KMS-11 (cell line): ENCODE measurements at regions not wholly inside any gene's neighbourhood (a gene's known extent, or its start where the extent isn't known, plus 50 kb on each side); places are given as distances from the start of the nearest gene placed in this dataset.

Experiments used
- H2AFZ ChIP-seq: fragments of 200-600 bp; sonication (generic); 2 replicates; pipeline ENCODE4 v1.6.1; 2016; ENCODE audit warnings: antibody characterized with exemption, mixed run types, low read depth
- H3K27ac ChIP-seq: fragments of 200-600 bp; sonication (generic); 2 replicates; pipeline ENCODE4 v1.6.1; 2016; ENCODE audit warnings: mild to moderate bottlenecking, mixed run types
- H3K27me3 ChIP-seq: fragments of 200-600 bp; sonication (generic); 2 replicates; pipeline ENCODE4 v1.6.1; 2017; ENCODE audit warnings: mild to moderate bottlenecking, low read depth, mixed run types, moderate library complexity; ENCODE audit not compliant: insufficient read depth
- H3K36me3 ChIP-seq: fragments of 200-600 bp; sonication (generic); 2 replicates; pipeline ENCODE4 v1.6.1; 2017; ENCODE audit warnings: mild to moderate bottlenecking, mixed run types; ENCODE audit not compliant: insufficient read depth
- H3K4me1 ChIP-seq: fragments of 200-600 bp; sonication (generic); 2 replicates; pipeline ENCODE4 v1.6.1; 2016; ENCODE audit warnings: mild to moderate bottlenecking, low read depth, mixed run types; ENCODE audit not compliant: poor library complexity, severe bottlenecking
- H3K4me2 ChIP-seq: fragments of 200-600 bp; sonication (generic); 2 replicates; pipeline ENCODE4 v1.7.0; 2016; ENCODE audit warnings: mild to moderate bottlenecking, mixed run types
- H3K4me3 ChIP-seq: fragments of 200-600 bp; sonication (generic); IDR thresholded peaks from 2 replicates; pipeline ENCODE4 v1.6.1; 2017; ENCODE audit warnings: low read depth, low read length, mixed read lengths; ENCODE audit not compliant: insufficient read depth
- H3K79me2 ChIP-seq: fragments of 200-600 bp; sonication (generic); 2 replicates; pipeline ENCODE4 v1.6.1; 2016; ENCODE audit warnings: low read depth, mixed run types; ENCODE audit not compliant: insufficient read depth
- H3K9ac ChIP-seq: fragments of 200-600 bp; sonication (generic); 2 replicates; pipeline ENCODE4 v1.6.1; 2016; ENCODE audit warnings: mild to moderate bottlenecking, mixed run types
- H4K20me1 ChIP-seq: fragments of 200-600 bp; sonication (generic); 2 replicates; pipeline ENCODE4 v1.6.1; 2016; ENCODE audit warnings: mild to moderate bottlenecking, mixed run types; ENCODE audit not compliant: insufficient read depth
- CTCF ChIP-seq: fragments of 200-600 bp; sonication (generic); conservative IDR thresholded peaks from 2 replicates; pipeline ENCODE4 v1.6.1; 2017; ENCODE audit warnings: low read depth, mild to moderate bottlenecking, antibody characterized with exemption, low read length, moderate library complexity, mixed read lengths

GRCh38 chr1:88275259-88275862 lies 408.7 kb upstream of the PKN2 start:
- H3K4me1 ChIP-seq = no peaks in the 10 kb centered on the region
- no peak overlapping the region for H3K4me3 ChIP-seq
- no peak overlapping the region for H3K4me2 ChIP-seq
- no peak overlapping the region for H2AFZ ChIP-seq
- no peaks in the 10 kb centered on the region for H3K36me3 ChIP-seq
- no peaks in the 10 kb centered on the region for H3K79me2 ChIP-seq
- H3K27ac ChIP-seq = no peak overlapping the region
- H3K9ac ChIP-seq = no peak overlapping the region
- H4K20me1 ChIP-seq = no peaks in the 10 kb centered on the region
- no peak for TF ChIP-seq CTCF
- no peaks in the 10 kb centered on the region for H3K27me3 ChIP-seq

GRCh38 chr1:88276163-88276562 lies 407.9 kb upstream of the PKN2 start:
- no peak overlapping the region for H3K4me3 ChIP-seq
- H3K27me3 ChIP-seq = no peaks in the 10 kb centered on the region
- H3K4me1 ChIP-seq = no peaks in the 10 kb centered on the region
- no peak overlapping the region for H3K4me2 ChIP-seq
- no peak overlapping the region for H3K9ac ChIP-seq
- H3K27ac ChIP-seq = no peak overlapping the region
- H3K36me3 ChIP-seq = no peaks in the 10 kb centered on the region
- no peaks in the 10 kb centered on the region for H3K79me2 ChIP-seq
- no peaks in the 10 kb centered on the region for H4K20me1 ChIP-seq
- TF ChIP-seq CTCF = no peak
- H2AFZ ChIP-seq = no peak overlapping the region

- Histone ChIP-seq H3K27ac (no peak overlapping the region), H3K79me2 (no peaks in the 10 kb centered on the region), H4K20me1 (no peaks in the 10 kb centered on the region), H3K9ac (no peak overlapping the region), H2AFZ (no peak overlapping the region), H3K36me3 (no peaks in the 10 kb centered on the region), H3K27me3 (no peaks in the 10 kb centered on the region), H3K4me2 (no peak overlapping the region), H3K4me1 (no peaks in the 10 kb centered on the region), H3K4me3 (no peak overlapping the region)
- no peak for TF ChIP-seq CTCF
Measured at GRCh38 chr1:88284066-88284465, 400.0 kb upstream of the PKN2 start.

GRCh38 chr1:88284666-88285366 lies 399.3 kb upstream of the PKN2 start:
- H3K4me3 ChIP-seq = no peak overlapping the region

More at GRCh38 chr1:88284666-88285366, 399.3 kb upstream of the PKN2 start:
- Histone ChIP-seq H3K79me2 (no peaks in the 10 kb centered on the region), H3K9ac (no peak overlapping the region), H2AFZ (no peak overlapping the region), H3K4me1 (no peaks in the 10 kb centered on the region), H3K27me3 (no peaks in the 10 kb centered on the region), H3K4me2 (no peak overlapping the region), H3K36me3 (no peaks in the 10 kb centered on the region), H3K27ac (no peak overlapping the region), H4K20me1 (no peaks in the 10 kb centered on the region)
- no peak for TF ChIP-seq CTCF
